Peyer's patch (tissue), 4 donors: ENCODE measurements at regions not wholly inside any gene's neighbourhood (a gene's known extent, or its start where the extent isn't known, plus 50 kb on each side); places are given as distances from the start of the nearest gene placed in this dataset.

Experiments used
- CTCF ChIP-seq, 6 experiments: fragments of 450-650 bp in 4 of 6; fragments of 200-600 bp in 2 of 6; sonication (generic) in 1 of 6; IDR thresholded peaks; one replicate each; pipeline ENCODE4 v1.5.1; 2017 to 2019; ENCODE audit warnings: antibody characterized with exemption in 6 of 6, mild to moderate bottlenecking in 3 of 6, moderate library complexity in 1 of 6
- POLR2A ChIP-seq, 2 donors: fragments of 450-650 bp; IDR thresholded peaks; one replicate each; pipeline ENCODE4 v1.5.1; 2017; ENCODE audit warnings: antibody characterized with exemption in 2 of 2, mild to moderate bottlenecking in 2 of 2, moderate library complexity in 2 of 2

GRCh38 chr14:49249022-49249421 is 337.2 kb downstream of the RPS29 start:
- TF ChIP-seq CTCF (IDR thresholded peaks at IDR 0.05) (no peak), POLR2A (IDR thresholded peaks at IDR 0.05) (no peak)
